ENCODE measurements at regions not wholly inside any gene's neighbourhood (a gene's known extent, or its start where the extent isn't known, plus 50 kb on each side); places are given as distances from the start of the nearest gene placed in this dataset.

DNA sequence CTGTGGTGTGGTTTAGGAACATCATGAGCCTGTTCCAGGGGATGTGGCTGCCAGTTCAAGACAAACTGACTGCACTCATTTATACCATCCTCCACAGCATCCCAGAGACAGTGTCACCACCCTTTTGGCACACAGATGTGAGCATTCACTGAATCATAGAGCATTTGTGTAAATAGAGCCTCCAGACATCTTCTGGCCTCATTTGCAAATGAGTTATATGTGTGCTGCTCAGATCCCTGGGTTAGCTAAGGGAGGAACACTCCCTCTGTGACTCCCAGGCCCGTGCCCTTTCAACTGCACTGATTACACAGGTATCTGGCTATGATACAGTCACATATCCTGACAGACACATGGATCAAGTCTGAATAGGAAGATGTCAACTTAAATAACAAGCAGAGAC lies 351.5 kb upstream of the PLD5 start:
- DNase-seq (ENCODE audit: low spot score) = no peak
- TF ChIP-seq, protein P1, sequence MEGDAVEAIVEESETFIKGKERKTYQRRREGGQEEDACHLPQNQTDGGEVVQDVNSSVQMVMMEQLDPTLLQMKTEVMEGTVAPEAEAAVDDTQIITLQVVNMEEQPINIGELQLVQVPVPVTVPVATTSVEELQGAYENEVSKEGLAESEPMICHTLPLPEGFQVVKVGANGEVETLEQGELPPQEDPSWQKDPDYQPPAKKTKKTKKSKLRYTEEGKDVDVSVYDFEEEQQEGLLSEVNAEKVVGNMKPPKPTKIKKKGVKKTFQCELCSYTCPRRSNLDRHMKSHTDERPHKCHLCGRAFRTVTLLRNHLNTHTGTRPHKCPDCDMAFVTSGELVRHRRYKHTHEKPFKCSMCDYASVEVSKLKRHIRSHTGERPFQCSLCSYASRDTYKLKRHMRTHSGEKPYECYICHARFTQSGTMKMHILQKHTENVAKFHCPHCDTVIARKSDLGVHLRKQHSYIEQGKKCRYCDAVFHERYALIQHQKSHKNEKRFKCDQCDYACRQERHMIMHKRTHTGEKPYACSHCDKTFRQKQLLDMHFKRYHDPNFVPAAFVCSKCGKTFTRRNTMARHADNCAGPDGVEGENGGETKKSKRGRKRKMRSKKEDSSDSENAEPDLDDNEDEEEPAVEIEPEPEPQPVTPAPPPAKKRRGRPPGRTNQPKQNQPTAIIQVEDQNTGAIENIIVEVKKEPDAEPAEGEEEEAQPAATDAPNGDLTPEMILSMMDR (IDR thresholded peaks at IDR 0.05; ENCODE audit: extremely low read depth, missing control alignments) = no peak

DNA sequence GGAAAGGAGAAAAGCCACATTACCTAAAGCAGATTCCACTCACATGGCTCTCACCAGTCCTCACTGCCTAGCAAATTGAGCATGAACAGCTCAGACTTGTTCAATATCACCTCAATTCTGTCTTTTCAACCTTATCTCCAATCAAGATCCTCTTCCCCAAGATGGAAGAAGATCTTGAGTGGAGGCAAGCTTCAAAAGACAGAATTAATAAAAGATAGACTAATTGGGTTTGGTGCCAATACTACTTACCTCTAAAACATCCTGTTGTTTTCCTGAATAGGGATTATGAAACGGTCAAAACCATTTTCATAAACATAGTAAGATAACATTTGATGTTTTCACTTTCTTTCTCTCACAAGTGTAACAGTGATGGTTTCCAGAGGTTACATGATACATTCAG lies 349.2 kb upstream of the PLD5 start:
- TF ChIP-seq, protein P1 (IDR thresholded peaks at IDR 0.05; ENCODE audit: extremely low read depth, missing control alignments) = no peak
- no peak for DNase-seq (ENCODE audit: low spot score)

DNA sequence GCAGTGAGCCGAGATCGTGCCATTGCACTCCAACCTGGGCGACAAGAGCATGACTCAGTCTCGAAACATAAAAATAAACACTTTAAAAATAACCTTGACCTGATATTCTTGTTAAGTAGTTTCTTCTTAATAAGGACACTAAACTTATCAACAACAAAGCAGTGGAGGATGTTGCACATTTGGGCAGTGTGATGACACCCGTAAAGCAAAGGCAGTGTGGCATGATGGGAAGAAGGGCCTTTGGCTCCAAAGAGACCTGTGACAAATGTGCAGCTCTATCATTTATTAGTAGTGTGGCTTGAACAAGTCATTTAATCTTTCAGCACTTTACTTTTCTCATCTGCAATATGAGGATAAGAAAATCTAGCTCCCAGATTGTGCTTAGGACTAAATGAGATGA lies 348.0 kb upstream of the PLD5 start:
- no peak for DNase-seq (ENCODE audit: low spot score)
- TF ChIP-seq, protein P1 (IDR thresholded peaks at IDR 0.05; ENCODE audit: extremely low read depth, missing control alignments) = no peak

DNA sequence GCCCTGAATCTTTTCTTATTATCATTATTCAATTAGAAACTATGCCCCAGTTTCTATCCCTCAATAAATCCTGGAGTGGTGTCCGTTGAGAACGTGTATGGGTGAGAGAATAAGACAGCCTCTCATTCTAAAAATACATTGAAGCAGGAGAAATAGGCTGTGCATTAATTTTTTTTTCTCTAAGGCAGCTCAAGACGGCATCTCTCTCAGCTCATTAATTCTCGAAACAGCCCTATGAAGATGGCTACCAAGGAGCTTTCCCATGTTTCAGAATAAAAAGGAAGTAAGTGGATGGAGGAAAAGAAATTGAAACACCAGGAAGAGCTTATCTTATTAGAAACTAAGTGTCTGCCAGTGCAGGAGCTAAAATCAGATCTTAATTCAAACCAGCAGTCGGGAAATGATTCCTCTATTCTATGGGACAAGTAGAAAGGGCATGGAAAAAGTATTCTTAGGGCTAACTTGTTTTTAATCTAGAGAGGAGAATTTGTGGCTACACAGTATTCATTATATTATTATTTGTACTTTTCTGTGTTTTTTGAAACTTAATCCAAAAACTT lies 347.1 kb upstream of the PLD5 start:
- DNase-seq (ENCODE audit: low spot score) = no peak
- TF ChIP-seq, protein P1 (IDR thresholded peaks at IDR 0.05; ENCODE audit: extremely low read depth, missing control alignments) = no peak

DNA sequence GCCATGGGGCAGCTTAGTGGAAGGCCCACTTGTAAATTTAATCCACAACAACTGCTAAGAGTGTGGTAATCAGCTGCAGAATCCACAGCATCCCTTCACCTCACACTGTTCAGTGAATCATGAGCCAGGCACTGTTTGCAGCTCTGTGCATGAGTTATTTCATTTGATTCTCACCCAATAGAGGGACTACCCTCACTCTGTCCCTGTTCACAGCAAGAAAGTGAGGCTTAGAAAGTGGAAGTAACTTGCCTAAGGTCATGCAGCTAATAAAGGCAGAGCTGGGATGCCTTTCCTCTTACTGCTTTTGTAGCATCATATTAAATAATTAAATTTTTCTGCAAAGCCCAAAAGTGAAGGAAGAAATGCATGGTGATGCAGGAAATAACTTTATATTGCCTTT lies 346.5 kb upstream of the PLD5 start:
- TF ChIP-seq, protein P1 (IDR thresholded peaks at IDR 0.05; ENCODE audit: extremely low read depth, missing control alignments) = no peak
- DNase-seq (ENCODE audit: low spot score) = no peak

DNA sequence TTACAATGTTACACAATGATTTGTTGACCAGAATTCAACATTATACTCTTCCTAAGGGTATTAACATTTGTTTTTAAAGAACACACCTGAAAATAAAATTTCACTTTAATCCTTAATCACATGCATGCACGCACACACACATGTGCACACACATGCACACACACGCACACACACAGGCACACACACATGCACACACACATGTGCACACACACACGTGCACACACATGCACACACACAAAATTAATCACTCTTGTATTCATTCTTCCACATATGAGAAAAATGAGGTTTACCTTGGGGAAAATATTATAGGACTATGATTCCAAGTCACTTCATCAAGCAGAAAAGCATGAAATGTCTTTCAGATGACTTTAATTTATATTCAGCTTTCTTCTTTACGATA lies 331.8 kb upstream of the PLD5 start:
- no peak for DNase-seq (ENCODE audit: low spot score)
- TF ChIP-seq, protein P1 (IDR thresholded peaks at IDR 0.05; ENCODE audit: extremely low read depth, missing control alignments) = no peak

DNA sequence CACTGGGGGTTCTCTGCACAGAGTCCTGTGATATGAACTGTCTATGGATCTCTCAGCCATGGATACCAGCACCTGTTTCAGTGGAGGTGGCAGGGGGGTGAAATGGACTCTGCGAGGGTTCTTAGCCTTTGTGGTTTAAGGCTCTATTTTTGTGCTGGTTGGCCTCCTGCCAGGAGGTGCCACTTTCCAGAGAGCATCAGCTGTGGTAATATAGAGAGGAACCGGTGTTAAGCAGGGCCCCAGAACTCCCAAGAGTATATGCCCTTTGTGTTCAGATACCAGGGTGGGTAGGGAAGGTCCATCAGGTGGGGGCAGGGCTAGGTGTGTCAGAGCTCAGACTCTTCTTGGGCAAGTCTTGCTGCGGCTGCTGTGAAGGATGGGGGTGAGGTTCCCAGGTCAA lies 330.0 kb upstream of the PLD5 start:
- DNase-seq (ENCODE audit: low spot score) = no peak
- TF ChIP-seq, protein P1 (IDR thresholded peaks at IDR 0.05; ENCODE audit: extremely low read depth, missing control alignments) = no peak

Measured in GM20000 (cell line).